ENCODE measurements at regions not wholly inside any gene's neighbourhood (a gene's known extent, or its start where the extent isn't known, plus 50 kb on each side); places are given as distances from the start of the nearest gene placed in this dataset.

DNA sequence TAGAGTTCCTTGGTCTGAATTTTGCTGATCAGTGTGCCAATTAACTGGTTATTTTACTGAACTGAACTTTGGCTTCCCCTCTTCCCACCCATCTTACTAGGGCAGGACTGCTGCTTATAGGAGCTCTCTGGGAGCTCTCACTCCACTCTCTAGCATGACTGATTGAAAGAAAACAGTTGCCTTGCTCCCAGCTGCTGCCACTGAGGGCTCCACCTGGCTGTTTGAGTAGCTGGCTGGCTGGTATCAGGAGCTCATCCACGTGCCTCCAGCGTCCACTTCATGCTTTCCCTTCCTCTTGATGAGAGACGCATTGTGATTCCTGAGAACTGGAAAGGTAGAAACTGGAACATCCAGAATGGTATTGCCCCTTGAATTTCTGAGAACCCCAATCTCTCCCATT, 73.0 kb upstream of the KLHL13 start:
- TF ChIP-seq, protein P1, sequence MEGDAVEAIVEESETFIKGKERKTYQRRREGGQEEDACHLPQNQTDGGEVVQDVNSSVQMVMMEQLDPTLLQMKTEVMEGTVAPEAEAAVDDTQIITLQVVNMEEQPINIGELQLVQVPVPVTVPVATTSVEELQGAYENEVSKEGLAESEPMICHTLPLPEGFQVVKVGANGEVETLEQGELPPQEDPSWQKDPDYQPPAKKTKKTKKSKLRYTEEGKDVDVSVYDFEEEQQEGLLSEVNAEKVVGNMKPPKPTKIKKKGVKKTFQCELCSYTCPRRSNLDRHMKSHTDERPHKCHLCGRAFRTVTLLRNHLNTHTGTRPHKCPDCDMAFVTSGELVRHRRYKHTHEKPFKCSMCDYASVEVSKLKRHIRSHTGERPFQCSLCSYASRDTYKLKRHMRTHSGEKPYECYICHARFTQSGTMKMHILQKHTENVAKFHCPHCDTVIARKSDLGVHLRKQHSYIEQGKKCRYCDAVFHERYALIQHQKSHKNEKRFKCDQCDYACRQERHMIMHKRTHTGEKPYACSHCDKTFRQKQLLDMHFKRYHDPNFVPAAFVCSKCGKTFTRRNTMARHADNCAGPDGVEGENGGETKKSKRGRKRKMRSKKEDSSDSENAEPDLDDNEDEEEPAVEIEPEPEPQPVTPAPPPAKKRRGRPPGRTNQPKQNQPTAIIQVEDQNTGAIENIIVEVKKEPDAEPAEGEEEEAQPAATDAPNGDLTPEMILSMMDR (IDR thresholded peaks at IDR 0.05), result no peak
- TF ChIP-seq POLR2AphosphoS5 (IDR thresholded peaks at IDR 0.05), result no peak
